Left ventricle myocardium superior (tissue), 1 donor: ENCODE measurements at regions not wholly inside any gene's neighbourhood (a gene's known extent, or its start where the extent isn't known, plus 50 kb on each side); places are given as distances from the start of the nearest gene placed in this dataset.

ENCODE experiments used
- ATAC-seq: fragments of 200-7000 bp; cut with Tn5 transposase; one replicate; pipeline ENCODE4 v1.9.1; 2020; ENCODE audit warnings: mild to moderate bottlenecking, moderate library complexity
- DNase-seq: peaks from one replicate; pipeline ENCODE4 v3.0.0-alpha.2; 2020
- intact Hi-C: fragments of 100-400 bp; cut with micrococcal nuclease; formaldehyde crosslinking; loops from one replicate; pipeline ENCODE4 v1.11.0; 2022
- donor health status: DM: no; HTN: yes; CAD: no; lungs with severe emphysema.

GRCh38 chr16:75913958-75914357, 187.7 kb upstream of the CPHXL start:
- DNase-seq (no peak), ATAC-seq (no peak)
- intact Hi-C loops: no loop called here

- intact Hi-C loops: no loop called here
- no peak for ATAC-seq
These were observed 190.2 kb upstream of the CPHXL start for GRCh38 chr16:75916451-75916850.

GRCh38 chr16:75918109-75918508, 191.8 kb upstream of the CPHXL start:
- no peak for DNase-seq
- intact Hi-C loops: no loop called here

More at GRCh38 chr16:75916451-75916850, 190.2 kb upstream of the CPHXL start:
- no peak for DNase-seq

GRCh38 chr16:75919664-75920063, 193.4 kb upstream of the CPHXL start:
- ATAC-seq: no peak
- DNase-seq: no peak
- intact Hi-C loops: no loop called here

More at GRCh38 chr16:75918109-75918508, 191.8 kb upstream of the CPHXL start:
- ATAC-seq: no peak

- no peak for DNase-seq
These were observed 195.0 kb upstream of the CPHXL start for GRCh38 chr16:75921281-75921680.

GRCh38 chr16:75922250-75922649, 196.0 kb upstream of the CPHXL start:
- no peak for DNase-seq
- intact Hi-C loops: no loop called here
- ATAC-seq: no peak

More at GRCh38 chr16:75921281-75921680, 195.0 kb upstream of the CPHXL start:
- intact Hi-C loops: no loop called here
- ATAC-seq: no peak

GRCh38 chr16:75924397-75924796, 198.1 kb upstream of the CPHXL start:
- ATAC-seq (no peak), DNase-seq (no peak)

GRCh38 chr16:75927810-75928209, 201.5 kb upstream of the CPHXL start:
- intact Hi-C loops: no loop called here
- DNase-seq (no peak), ATAC-seq (no peak)

More at GRCh38 chr16:75924397-75924796, 198.1 kb upstream of the CPHXL start:
- intact Hi-C loops: no loop called here

- ATAC-seq (no peak), DNase-seq (no peak)
- intact Hi-C loops: no loop called here
These were observed 202.0 kb upstream of the CPHXL start for GRCh38 chr16:75928295-75928694.

- intact Hi-C loops: no loop called here
- DNase-seq: no peak
- ATAC-seq: no peak
These were observed 202.8 kb upstream of the CPHXL start for GRCh38 chr16:75929046-75929445.

- intact Hi-C loops: no loop called here
- no peak for DNase-seq
- no peak for ATAC-seq
These were observed 204.8 kb upstream of the CPHXL start for GRCh38 chr16:75931043-75931442.

GRCh38 chr16:75931970-75932369, 205.7 kb upstream of the CPHXL start:
- no peak for ATAC-seq
- DNase-seq: no peak
- intact Hi-C loops: no loop called here

- intact Hi-C loops: no loop called here
- no peak for DNase-seq
- no peak for ATAC-seq
These were observed 212.5 kb upstream of the CPHXL start for GRCh38 chr16:75938818-75939217.

GRCh38 chr16:75942351-75942750, 216.1 kb upstream of the CPHXL start:
- ATAC-seq (no peak), DNase-seq (no peak)
- intact Hi-C loops: no loop called here

- no peak for ATAC-seq
- intact Hi-C loops: no loop called here
- no peak for DNase-seq
These were observed 216.6 kb upstream of the CPHXL start for GRCh38 chr16:75942936-75943335.

GRCh38 chr16:75943705-75944514, 217.6 kb upstream of the CPHXL start:
- intact Hi-C loops: no loop called here
- ATAC-seq (no peak), DNase-seq (no peak)

GRCh38 chr16:75945916-75946457, 219.7 kb upstream of the CPHXL start:
- intact Hi-C loops: no loop called here
- no peak for ATAC-seq

GRCh38 chr16:75947626-75948239, 221.4 kb upstream of the CPHXL start:
- DNase-seq (no peak), ATAC-seq (no peak)
- intact Hi-C loops: no loop called here

More at GRCh38 chr16:75945916-75946457, 219.7 kb upstream of the CPHXL start:
- no peak for DNase-seq

GRCh38 chr16:75948441-75948840, 222.2 kb upstream of the CPHXL start:
- ATAC-seq: no peak
- no peak for DNase-seq
- intact Hi-C loops: no loop called here

GRCh38 chr16:75948886-75949285, 222.6 kb upstream of the CPHXL start:
- DNase-seq: no peak
- ATAC-seq: no peak
- intact Hi-C loops: no loop called here
